ENCODE measurements at regions not wholly inside any gene's neighbourhood (a gene's known extent, or its start where the extent isn't known, plus 50 kb on each side); places are given as distances from the start of the nearest gene placed in this dataset.

GRCh38 chr9:115379719-115380118 is 261.8 kb upstream of the TNC start:
- TF ChIP-seq, protein P1, sequence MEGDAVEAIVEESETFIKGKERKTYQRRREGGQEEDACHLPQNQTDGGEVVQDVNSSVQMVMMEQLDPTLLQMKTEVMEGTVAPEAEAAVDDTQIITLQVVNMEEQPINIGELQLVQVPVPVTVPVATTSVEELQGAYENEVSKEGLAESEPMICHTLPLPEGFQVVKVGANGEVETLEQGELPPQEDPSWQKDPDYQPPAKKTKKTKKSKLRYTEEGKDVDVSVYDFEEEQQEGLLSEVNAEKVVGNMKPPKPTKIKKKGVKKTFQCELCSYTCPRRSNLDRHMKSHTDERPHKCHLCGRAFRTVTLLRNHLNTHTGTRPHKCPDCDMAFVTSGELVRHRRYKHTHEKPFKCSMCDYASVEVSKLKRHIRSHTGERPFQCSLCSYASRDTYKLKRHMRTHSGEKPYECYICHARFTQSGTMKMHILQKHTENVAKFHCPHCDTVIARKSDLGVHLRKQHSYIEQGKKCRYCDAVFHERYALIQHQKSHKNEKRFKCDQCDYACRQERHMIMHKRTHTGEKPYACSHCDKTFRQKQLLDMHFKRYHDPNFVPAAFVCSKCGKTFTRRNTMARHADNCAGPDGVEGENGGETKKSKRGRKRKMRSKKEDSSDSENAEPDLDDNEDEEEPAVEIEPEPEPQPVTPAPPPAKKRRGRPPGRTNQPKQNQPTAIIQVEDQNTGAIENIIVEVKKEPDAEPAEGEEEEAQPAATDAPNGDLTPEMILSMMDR (IDR thresholded peaks at IDR 0.05; ENCODE audit: borderline replicate concordance, extremely low read depth, low read length, poor library complexity, severe bottlenecking): no peak
- no peak for TF ChIP-seq EZH2 (IDR thresholded peaks at IDR 0.05; ENCODE audit: borderline replicate concordance, low read depth, low read length, severe bottlenecking)

Measured in DND-41 (cell line).